ENCODE measurements at regions not wholly inside any gene's neighbourhood (a gene's known extent, or its start where the extent isn't known, plus 50 kb on each side); places are given as distances from the start of the nearest gene placed in this dataset.

- TF ChIP-seq POLR2A (IDR thresholded peaks at IDR 0.05) (no peak), CTCF (IDR thresholded peaks at IDR 0.05) (no peak), POLR2AphosphoS5 (IDR thresholded peaks at IDR 0.05) (no peak)
Measured at GRCh38 chr9:119765632-119766175, 396.5 kb upstream of the BRINP1 start.
